ENCODE measurements at regions not wholly inside any gene's neighbourhood (a gene's known extent, or its start where the extent isn't known, plus 50 kb on each side); places are given as distances from the start of the nearest gene placed in this dataset.

DNA sequence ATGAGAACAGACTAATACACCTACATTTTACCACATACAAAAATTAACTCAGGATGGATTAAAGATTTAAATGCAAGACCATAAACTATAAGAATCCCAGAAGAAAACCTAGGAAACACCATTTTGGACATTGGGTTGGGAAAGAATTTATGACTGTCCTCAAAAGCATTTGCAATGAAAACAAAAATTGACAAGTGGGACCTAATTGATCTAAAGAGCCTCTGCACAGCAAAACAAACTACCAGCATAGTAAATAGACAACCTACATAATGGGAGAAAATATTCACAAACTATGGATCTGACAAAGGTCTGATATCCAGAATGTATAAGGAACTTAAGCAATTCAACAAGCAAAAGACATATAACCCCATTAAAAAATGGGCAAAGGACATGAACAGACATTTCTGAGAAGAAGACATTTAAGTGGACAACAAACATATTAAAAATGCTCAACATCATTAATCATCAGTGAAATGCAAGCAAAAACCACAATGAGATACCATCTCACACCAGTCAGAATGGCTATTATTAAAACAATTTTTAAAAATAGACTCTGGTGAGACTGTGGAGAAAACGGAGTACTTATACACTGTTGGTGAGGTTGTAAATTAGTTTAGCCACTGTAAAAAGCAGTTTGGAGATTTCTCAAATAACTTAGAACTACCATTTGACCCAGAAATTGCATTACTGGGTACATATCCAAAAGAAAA is 221.7 kb upstream of the DIPK2B start:
- CTCF ChIA-PET: no interaction called here
- DNase-seq (ENCODE audit: low read depth, low spot score): no peak

DNA sequence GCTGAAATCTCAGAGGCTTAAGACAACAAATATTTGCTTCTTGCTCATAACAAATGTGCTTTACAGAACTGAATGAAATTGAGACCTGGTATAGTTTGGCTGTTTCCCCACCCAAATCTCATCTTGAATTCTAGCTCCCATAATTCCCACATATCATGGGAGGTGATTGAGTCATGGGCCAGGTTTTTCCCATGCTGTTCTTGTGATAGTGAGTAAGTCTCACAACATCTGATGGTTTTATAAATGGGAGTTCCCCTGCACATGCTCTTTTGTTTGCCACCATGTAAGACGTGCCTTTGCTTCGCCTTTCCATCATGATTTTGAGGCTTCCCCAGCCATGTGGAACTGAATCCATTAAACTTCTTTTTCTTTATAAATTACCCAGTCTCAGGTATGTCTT is 221.1 kb upstream of the DIPK2B start:
- Histone ChIP-seq H3K27ac (ENCODE audit: low read length) (no peak overlapping the region), H3K4me3 (ENCODE audit: low read depth in 2 of 2, low read length in 2 of 2) (no peak overlapping the region), H3K4me1 (ENCODE audit: control insufficient read depth, insufficient read depth, low read length) (no peaks in the 10 kb centered on the region), H3K9me3 (ENCODE audit: control insufficient read depth, insufficient read depth, low read depth, low read length) (no peaks in the 10 kb centered on the region), H3K27me3 (ENCODE audit: control insufficient read depth, insufficient read depth, low read length) (no peaks in the 10 kb centered on the region), H3K36me3 (ENCODE audit: control insufficient read depth, insufficient read depth, low read length) (no peaks in the 10 kb centered on the region)
- ChIA-PET POLR2A (no interaction called here), CTCF (no interaction called here)
- BruUV-seq (replicated peaks): no TSS peak
- intact Hi-C loops (cut with micrococcal nuclease; ENCODE audit: unreplicated experiment): no loop called here
- in situ Hi-C loops (cut with HindIII; ENCODE audit: low pct_unique_long_range_greater_than_20kb, low sequenced_read_pairs): no loop called here
- ATAC-seq (no peak), DNase-seq (ENCODE audit: low read depth, low spot score) (no peak)
- TF ChIP-seq POLR2AphosphoS5 (IDR thresholded peaks at IDR 0.05; ENCODE audit: low read depth, low read length): no peak
- TF ChIP-seq, protein P1, sequence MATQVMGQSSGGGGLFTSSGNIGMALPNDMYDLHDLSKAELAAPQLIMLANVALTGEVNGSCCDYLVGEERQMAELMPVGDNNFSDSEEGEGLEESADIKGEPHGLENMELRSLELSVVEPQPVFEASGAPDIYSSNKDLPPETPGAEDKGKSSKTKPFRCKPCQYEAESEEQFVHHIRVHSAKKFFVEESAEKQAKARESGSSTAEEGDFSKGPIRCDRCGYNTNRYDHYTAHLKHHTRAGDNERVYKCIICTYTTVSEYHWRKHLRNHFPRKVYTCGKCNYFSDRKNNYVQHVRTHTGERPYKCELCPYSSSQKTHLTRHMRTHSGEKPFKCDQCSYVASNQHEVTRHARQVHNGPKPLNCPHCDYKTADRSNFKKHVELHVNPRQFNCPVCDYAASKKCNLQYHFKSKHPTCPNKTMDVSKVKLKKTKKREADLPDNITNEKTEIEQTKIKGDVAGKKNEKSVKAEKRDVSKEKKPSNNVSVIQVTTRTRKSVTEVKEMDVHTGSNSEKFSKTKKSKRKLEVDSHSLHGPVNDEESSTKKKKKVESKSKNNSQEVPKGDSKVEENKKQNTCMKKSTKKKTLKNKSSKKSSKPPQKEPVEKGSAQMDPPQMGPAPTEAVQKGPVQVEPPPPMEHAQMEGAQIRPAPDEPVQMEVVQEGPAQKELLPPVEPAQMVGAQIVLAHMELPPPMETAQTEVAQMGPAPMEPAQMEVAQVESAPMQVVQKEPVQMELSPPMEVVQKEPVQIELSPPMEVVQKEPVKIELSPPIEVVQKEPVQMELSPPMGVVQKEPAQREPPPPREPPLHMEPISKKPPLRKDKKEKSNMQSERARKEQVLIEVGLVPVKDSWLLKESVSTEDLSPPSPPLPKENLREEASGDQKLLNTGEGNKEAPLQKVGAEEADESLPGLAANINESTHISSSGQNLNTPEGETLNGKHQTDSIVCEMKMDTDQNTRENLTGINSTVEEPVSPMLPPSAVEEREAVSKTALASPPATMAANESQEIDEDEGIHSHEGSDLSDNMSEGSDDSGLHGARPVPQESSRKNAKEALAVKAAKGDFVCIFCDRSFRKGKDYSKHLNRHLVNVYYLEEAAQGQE (IDR thresholded peaks at IDR 0.05; ENCODE audit: insufficient read depth in 1 of 2, low read depth in 2 of 2, low read length in 1 of 2): no peak
- TF ChIP-seq, protein P2, sequence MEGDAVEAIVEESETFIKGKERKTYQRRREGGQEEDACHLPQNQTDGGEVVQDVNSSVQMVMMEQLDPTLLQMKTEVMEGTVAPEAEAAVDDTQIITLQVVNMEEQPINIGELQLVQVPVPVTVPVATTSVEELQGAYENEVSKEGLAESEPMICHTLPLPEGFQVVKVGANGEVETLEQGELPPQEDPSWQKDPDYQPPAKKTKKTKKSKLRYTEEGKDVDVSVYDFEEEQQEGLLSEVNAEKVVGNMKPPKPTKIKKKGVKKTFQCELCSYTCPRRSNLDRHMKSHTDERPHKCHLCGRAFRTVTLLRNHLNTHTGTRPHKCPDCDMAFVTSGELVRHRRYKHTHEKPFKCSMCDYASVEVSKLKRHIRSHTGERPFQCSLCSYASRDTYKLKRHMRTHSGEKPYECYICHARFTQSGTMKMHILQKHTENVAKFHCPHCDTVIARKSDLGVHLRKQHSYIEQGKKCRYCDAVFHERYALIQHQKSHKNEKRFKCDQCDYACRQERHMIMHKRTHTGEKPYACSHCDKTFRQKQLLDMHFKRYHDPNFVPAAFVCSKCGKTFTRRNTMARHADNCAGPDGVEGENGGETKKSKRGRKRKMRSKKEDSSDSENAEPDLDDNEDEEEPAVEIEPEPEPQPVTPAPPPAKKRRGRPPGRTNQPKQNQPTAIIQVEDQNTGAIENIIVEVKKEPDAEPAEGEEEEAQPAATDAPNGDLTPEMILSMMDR (IDR thresholded peaks at IDR 0.05): no peak
- TF ChIP-seq SIN3A (IDR thresholded peaks at IDR 0.05; ENCODE audit: borderline replicate concordance, insufficient read depth, low read depth, low read length): no peak
- TF ChIP-seq TCF7L2 (IDR thresholded peaks at IDR 0.05; ENCODE audit: low read depth, low read length): no peak

More for the DNA sequence above, 221.7 kb upstream of the DIPK2B start:
- ATAC-seq: no peak
- POLR2A ChIA-PET: no interaction called here
- no peak overlapping the region for H3K4me3 ChIP-seq (ENCODE audit: low read depth in 2 of 2, low read length in 2 of 2)
- in situ Hi-C loops (cut with HindIII; ENCODE audit: low pct_unique_long_range_greater_than_20kb, low sequenced_read_pairs): no loop called here
- TF ChIP-seq SIN3A (IDR thresholded peaks at IDR 0.05; ENCODE audit: borderline replicate concordance, insufficient read depth, low read depth, low read length): no peak
- no peak for TF ChIP-seq POLR2AphosphoS5 (IDR thresholded peaks at IDR 0.05; ENCODE audit: low read depth, low read length)
- no peak for TF ChIP-seq TCF7L2 (IDR thresholded peaks at IDR 0.05; ENCODE audit: low read depth, low read length)
- TF ChIP-seq, protein P2 (IDR thresholded peaks at IDR 0.05): no peak
- TF ChIP-seq, protein P1 (IDR thresholded peaks at IDR 0.05; ENCODE audit: insufficient read depth in 1 of 2, low read depth in 2 of 2, low read length in 1 of 2): no peak
- no peaks in the 10 kb centered on the region for H3K36me3 ChIP-seq (ENCODE audit: control insufficient read depth, insufficient read depth, low read length)
- intact Hi-C loops (cut with micrococcal nuclease; ENCODE audit: unreplicated experiment): no loop called here
- BruUV-seq (replicated peaks): no TSS peak
- H3K27me3 ChIP-seq (ENCODE audit: control insufficient read depth, insufficient read depth, low read length): no peaks in the 10 kb centered on the region
- no peaks in the 10 kb centered on the region for H3K4me1 ChIP-seq (ENCODE audit: control insufficient read depth, insufficient read depth, low read length)
- H3K27ac ChIP-seq (ENCODE audit: low read length): no peak overlapping the region
- no peaks in the 10 kb centered on the region for H3K9me3 ChIP-seq (ENCODE audit: control insufficient read depth, insufficient read depth, low read depth, low read length)

Data from Panc1 (cell line).